ENCODE measurements at regions not wholly inside any gene's neighbourhood (a gene's known extent, or its start where the extent isn't known, plus 50 kb on each side); places are given as distances from the start of the nearest gene placed in this dataset.

DNA sequence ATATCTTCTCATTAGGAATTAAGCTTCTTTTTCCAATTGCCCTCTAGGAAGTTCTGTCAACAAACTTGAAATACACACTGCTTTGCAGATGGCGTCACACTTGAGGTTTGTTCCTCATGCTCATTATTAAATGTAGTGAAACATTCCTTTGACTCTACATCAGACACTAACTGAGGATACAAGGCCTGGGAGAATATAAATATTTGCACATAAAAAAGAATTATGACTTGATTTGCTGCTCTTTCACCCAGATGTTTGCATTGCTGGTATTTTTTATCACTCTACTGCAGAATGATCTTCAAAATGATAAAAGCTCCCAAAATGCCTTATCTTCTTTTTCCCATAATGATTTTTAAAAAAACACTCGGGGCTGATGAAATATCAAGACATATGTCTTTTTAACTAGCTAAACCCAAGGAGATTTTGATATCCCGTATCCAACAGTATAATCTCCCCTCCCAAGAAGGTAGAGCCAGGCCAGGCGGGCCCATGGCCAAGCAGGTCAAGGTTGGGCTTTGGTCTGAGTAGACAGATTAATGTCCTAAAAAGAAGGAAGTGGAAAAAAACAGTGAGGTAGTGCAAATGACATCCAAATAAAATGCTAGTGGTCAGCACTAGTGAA lies 264.6 kb downstream of the HHIPL2 start:
- in situ Hi-C loops (cut with HindIII; ENCODE audit: low sequenced_read_pairs): no loop called here
- DNase-seq (ENCODE audit: low read depth, low spot score): peak; percentile 54
- H3K4me3 ChIP-seq (ENCODE audit: low read depth, low read length): no peak overlapping the region
- TF ChIP-seq, protein P1, sequence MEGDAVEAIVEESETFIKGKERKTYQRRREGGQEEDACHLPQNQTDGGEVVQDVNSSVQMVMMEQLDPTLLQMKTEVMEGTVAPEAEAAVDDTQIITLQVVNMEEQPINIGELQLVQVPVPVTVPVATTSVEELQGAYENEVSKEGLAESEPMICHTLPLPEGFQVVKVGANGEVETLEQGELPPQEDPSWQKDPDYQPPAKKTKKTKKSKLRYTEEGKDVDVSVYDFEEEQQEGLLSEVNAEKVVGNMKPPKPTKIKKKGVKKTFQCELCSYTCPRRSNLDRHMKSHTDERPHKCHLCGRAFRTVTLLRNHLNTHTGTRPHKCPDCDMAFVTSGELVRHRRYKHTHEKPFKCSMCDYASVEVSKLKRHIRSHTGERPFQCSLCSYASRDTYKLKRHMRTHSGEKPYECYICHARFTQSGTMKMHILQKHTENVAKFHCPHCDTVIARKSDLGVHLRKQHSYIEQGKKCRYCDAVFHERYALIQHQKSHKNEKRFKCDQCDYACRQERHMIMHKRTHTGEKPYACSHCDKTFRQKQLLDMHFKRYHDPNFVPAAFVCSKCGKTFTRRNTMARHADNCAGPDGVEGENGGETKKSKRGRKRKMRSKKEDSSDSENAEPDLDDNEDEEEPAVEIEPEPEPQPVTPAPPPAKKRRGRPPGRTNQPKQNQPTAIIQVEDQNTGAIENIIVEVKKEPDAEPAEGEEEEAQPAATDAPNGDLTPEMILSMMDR (IDR thresholded peaks at IDR 0.05; ENCODE audit: low read depth, low read length): no peak

DNA sequence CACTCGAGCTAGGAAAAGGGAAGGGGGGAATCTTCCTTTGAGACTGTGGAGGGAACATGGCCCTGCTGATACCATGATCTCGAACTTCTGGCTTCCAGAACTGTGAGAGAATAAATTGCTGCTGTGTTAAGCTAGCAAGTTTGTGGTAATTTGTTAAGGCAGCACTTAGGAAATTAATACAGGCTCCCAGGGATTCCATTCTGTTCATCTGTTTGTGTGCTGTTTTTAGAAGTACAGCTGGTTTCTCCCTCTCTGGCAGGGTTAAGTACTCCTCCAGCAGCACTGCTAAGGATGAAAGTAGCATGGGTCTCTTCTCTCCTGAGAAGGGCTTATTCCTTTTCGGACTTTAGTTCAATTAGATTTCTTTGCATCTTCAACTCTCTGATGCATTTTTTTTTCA lies 268.3 kb downstream of the HHIPL2 start:
- in situ Hi-C loops (cut with HindIII; ENCODE audit: low sequenced_read_pairs): no loop called here

DNA sequence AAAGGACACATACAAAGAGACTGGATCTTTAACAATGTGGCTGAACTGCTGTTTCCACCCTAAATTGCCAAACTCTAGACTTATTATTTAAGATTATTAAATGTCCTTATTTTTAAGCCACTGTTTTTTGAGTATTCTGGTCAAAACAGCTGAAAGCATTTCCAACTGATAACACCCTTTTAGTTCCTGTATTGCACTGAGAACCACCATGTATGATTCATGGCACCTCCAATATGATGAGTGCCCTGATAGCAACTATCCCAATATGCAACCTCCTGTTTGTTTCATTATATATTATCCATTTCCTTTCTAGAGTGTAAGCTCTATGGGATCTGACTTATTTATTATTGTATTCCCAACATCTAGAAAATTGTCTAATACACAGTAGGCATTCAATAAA lies 269.4 kb downstream of the HHIPL2 start:
- DNase-seq (ENCODE audit: low read depth, low spot score): no peak
- in situ Hi-C loops (cut with HindIII; ENCODE audit: low sequenced_read_pairs): no loop called here
- H3K4me3 ChIP-seq (ENCODE audit: low read depth, low read length): no peak overlapping the region
- TF ChIP-seq, protein P1 (IDR thresholded peaks at IDR 0.05; ENCODE audit: low read depth, low read length): no peak

More for the DNA sequence above, 268.3 kb downstream of the HHIPL2 start:
- no peak for DNase-seq (ENCODE audit: low read depth, low spot score)
- TF ChIP-seq, protein P1 (IDR thresholded peaks at IDR 0.05; ENCODE audit: low read depth, low read length): no peak
- no peak overlapping the region for H3K4me3 ChIP-seq (ENCODE audit: low read depth, low read length)

DNA sequence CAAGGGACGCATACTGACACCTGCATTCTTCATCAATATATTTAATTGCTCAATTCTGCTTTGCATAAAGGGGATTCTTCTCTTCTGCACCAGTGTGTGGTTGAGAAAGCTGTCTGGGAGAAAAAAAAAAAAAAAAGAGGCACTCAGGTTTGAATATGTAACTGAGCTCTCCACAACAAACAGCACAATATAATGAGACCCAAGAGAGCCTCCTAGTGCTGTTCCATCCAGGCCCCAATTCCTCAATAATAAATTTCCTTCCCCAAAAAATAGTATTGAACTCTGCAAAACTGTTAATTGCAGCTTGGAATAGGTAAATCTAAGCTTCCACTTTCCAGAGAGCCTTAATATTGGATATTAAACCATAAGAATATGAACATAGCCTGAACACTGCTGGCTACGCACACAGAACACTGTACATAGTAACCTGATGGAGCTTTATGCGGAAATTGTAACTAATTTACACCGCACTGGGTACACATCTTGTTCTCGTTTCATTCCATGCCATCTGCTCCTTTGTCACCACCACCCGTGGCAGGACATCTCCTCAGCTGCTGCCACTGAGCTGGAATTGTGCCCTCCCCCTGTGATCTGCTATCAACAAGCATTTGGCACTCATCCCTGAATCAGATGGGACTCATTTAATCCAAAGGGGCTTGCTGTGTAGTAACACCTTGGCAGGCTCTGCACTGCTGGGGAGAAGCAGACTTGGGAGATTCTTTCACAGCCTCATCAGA lies 272.0 kb downstream of the HHIPL2 start:
- TF ChIP-seq, protein P1 (IDR thresholded peaks at IDR 0.05; ENCODE audit: low read depth, low read length): no peak
- no peak for DNase-seq (ENCODE audit: low read depth, low spot score)
- no peak overlapping the region for H3K4me3 ChIP-seq (ENCODE audit: low read depth, low read length)
- in situ Hi-C loops (cut with HindIII; ENCODE audit: low sequenced_read_pairs): no loop called here

DNA sequence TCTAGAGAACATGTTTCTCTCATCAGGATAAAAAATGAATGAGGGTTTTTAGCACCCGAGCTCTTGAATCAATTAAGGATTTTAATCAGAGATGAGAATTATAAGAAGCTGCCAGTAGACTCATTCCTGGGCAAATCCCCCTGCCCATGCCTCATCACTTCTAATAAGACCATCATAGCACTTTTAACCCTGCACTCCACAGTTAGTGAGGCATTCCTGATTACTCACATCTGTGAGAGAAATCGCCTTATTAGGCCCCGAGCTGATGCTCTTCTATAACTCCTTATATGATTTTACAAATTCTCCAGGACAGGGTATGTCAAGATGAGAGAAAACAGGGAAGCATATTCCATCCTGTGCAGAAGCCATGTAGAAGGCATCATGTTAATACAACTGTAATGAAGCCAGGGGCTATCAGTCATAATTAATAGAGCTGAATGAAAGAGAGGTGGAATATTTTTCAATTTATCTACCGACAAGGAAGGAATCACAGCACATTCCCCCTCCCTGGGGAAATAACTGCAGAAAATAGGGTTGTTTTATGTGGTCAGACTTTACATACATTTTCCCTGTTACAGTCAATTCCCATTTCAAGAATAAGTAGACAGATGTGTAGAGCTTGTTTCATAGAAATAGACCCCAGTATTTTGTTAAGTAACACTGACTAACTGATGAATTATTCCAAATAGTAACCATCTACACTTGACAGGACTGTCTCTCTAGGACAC lies 272.7 kb downstream of the HHIPL2 start:
- no peak overlapping the region for H3K4me3 ChIP-seq (ENCODE audit: low read depth, low read length)
- no peak for DNase-seq (ENCODE audit: low read depth, low spot score)
- TF ChIP-seq, protein P1 (IDR thresholded peaks at IDR 0.05; ENCODE audit: low read depth, low read length): no peak
- in situ Hi-C loops (cut with HindIII; ENCODE audit: low sequenced_read_pairs): no loop called here

DNA sequence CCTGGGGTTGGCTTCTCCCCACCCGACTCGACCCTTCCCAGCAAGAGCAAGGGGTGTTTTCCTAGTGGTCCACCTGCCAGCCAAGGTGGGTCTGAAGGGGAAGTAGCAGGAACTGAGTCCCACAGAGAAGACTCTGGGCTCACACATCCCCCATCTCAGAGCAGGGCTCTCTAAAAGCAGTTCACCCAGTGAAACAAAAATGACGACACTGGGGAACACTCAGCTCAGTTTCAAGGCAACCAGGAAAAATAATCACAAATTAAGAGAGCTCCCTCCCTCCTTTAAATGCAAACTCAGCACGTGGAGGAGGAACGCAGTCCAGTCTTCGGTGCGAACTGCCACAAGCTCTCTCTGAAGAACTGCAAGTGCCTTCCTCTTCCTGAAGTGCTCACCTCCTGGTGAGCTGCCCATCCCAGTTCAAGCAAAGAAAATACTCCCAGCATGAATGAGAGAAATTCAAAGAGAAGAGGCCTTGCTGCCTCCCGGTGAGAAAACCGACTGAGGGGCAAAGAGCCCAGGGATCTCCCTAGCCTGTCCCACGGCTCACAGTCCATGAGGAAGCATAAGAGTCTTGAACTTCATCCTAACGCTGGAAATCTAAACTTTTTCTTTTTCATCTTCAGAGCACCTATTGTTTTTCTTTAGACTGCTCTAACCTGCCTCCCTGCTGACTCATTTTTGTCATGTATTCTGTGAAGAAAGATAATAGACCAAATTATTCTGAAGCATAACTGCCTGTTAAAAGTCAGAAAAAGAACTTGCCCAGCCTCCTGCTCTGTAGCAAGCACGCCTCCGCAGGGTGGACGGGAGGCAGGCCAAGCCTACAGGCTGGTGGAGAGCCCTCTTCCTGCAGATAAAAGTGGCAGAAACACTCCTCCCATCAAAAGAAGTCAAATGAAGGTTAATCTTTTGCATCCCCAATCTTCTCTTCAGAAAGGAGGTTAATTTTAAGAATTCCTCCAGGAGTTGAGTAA lies 281.4 kb downstream of the HHIPL2 start:
- in situ Hi-C loops (cut with HindIII; ENCODE audit: low sequenced_read_pairs): no loop called here
- peak; percentile 13 for DNase-seq (ENCODE audit: low read depth, low spot score)
- TF ChIP-seq, protein P1 (IDR thresholded peaks at IDR 0.05; ENCODE audit: low read depth, low read length): no peak
- H3K4me3 ChIP-seq (ENCODE audit: low read depth, low read length): no peak overlapping the region

Measured in astrocyte of the spinal cord (primary cell).